HepG2 (cell line): ENCODE measurements at regions not wholly inside any gene's neighbourhood (a gene's known extent, or its start where the extent isn't known, plus 50 kb on each side); places are given as distances from the start of the nearest gene placed in this dataset.

Experiments
- ATAC-seq: fragments of 200-7000 bp; cut with Tn5 transposase; 3 replicates; pipeline ENCODE4 v1.9.1; 2020; ENCODE audit warnings: mild to moderate bottlenecking, moderate library complexity
- BruUV-seq: library from RNA; stranded (reverse); fragments of 400-500 nt; replicated peaks from 2 replicates; lab custom pipeline; 2021; lab: Mats Ljungman, UMichigan
- CTCF ChIA-PET: fragments of 300-600 bp; formaldehyde crosslinking; extraction: SDS; loops from one replicate; lab custom pipeline; 2021; ENCODE audit warnings: low total read pairs, inconsistent platforms, low intra/inter-chr PET ratio; lab: Yijun Ruan, JAX
- POLR2A ChIA-PET: fragments of 350-600 bp; sonication (Branson Sonifier 250); formaldehyde crosslinking; loops from one replicate; lab custom pipeline; 2020; ENCODE audit warnings: antibody characterized with exemption, inconsistent platforms; lab: Yijun Ruan, JAX
- DNase-seq: peaks from one replicate; pipeline ENCODE4 v3.0.0-alpha.2; 2015; ENCODE audit warnings: low spot score
- FAIRE-seq: peaks from 3 replicates; lab custom pipeline; 2011; peaks lifted over from hg19 to GRCh38; lab: Jason Lieb, UNC
- H2AFZ ChIP-seq: one replicate; pipeline ENCODE4 v1.6.1; 2011; ENCODE audit warnings: low read length, inconsistent platforms
- H3K27ac ChIP-seq: fragments of 300-600 bp; 3 replicates; pipeline ENCODE4 v1.8.0; 2011; ENCODE audit warnings: mixed run types, mild to moderate bottlenecking, mixed read lengths, low read length, inconsistent platforms; ENCODE audit not compliant: insufficient read depth; ENCODE audit errors: extremely low read length
- H3K27me3 ChIP-seq, 2 experiments: fragments of 200-600 bp in 1 of 2; 2 replicates in 1 of 2; 3 replicates in 1 of 2; pipeline versions ENCODE4 v1.6.0 to v1.8.0; 2011; ENCODE audit warnings: low read length in 2 of 2, mild to moderate bottlenecking in 2 of 2, moderate library complexity in 2 of 2, inconsistent platforms in 1 of 2; ENCODE audit not compliant: insufficient read depth in 2 of 2, control insufficient read depth in 1 of 2
- H3K36me3 ChIP-seq, 2 experiments: fragments of 200-600 bp in 1 of 2; replicated peaks in 1 of 2; 2 replicates in 1 of 2; 3 replicates in 1 of 2; pipeline versions ENCODE4 v1.5.1 to v1.8.0; 2011; ENCODE audit warnings: low read length in 2 of 2, inconsistent platforms in 1 of 2; ENCODE audit not compliant: insufficient read depth in 2 of 2, control insufficient read depth in 1 of 2
- H3K4me1 ChIP-seq: 2 replicates; pipeline ENCODE4 v1.5.1; 2012; ENCODE audit warnings: low read length, inconsistent platforms; ENCODE audit not compliant: insufficient read depth
- H3K4me2 ChIP-seq: 2 replicates; pipeline ENCODE4 v1.6.0; 2011; ENCODE audit warnings: low read depth, low read length, inconsistent platforms
- H3K4me3 ChIP-seq, 3 experiments: fragments of 200-600 bp in 1 of 3; sonication (generic), shearing (Covaris generic) in 1 of 3; replicated peaks in 1 of 3; 2 replicates each; pipeline ENCODE4 v1.5.1; 2011 to 2016; ENCODE audit warnings: low read length in 3 of 3, inconsistent platforms in 2 of 3, low read depth in 2 of 3, mild to moderate bottlenecking in 2 of 3, control low read depth in 1 of 3, mixed read lengths in 1 of 3; ENCODE audit not compliant: insufficient read depth in 1 of 3
- H3K79me2 ChIP-seq: one replicate; pipeline ENCODE4 v1.6.1; 2011; ENCODE audit warnings: low read length, inconsistent platforms; ENCODE audit not compliant: insufficient read depth
- H3K9ac ChIP-seq: 2 replicates; pipeline ENCODE4 v1.6.0; 2011; ENCODE audit warnings: mild to moderate bottlenecking, low read depth, low read length, inconsistent platforms; ENCODE audit not compliant: insufficient read depth
- H3K9me3 ChIP-seq: 2 replicates; pipeline ENCODE4 v1.5.1; 2012; ENCODE audit warnings: mild to moderate bottlenecking, low read length
- H4K20me1 ChIP-seq: 2 replicates; pipeline ENCODE4 v1.6.0; 2011; ENCODE audit warnings: inconsistent platforms, mild to moderate bottlenecking, low read length, moderate library complexity; ENCODE audit not compliant: insufficient read depth
- DNMT3B ChIP-seq: conservative IDR thresholded peaks from 2 replicates; pipeline ENCODE4 v1.6.1; 2016; ENCODE audit warnings: missing biosample characterization, control low read depth
- ELF1 ChIP-seq: sonication (generic); formaldehyde crosslinking; IDR thresholded peaks from 2 replicates; pipeline ENCODE4 v1.4.0; 2020; ENCODE audit warnings: missing genetic modification reagents
- KDM2A ChIP-seq: sonication (generic); formaldehyde crosslinking; IDR thresholded peaks from 2 replicates; pipeline ENCODE4 v1.4.0; 2020; ENCODE audit warnings: low read depth, missing genetic modification reagents, borderline replicate concordance
- KDM5B ChIP-seq: sonication (generic); formaldehyde crosslinking; IDR thresholded peaks from 2 replicates; pipeline ENCODE4 v1.4.0; 2020; ENCODE audit warnings: missing genetic modification reagents, mild to moderate bottlenecking, borderline replicate concordance
- PAWR ChIP-seq: sonication (generic); formaldehyde crosslinking; IDR thresholded peaks from 2 replicates; pipeline ENCODE4 v1.4.0; 2020; ENCODE audit warnings: missing genetic modification reagents, mild to moderate bottlenecking, borderline replicate concordance
- SKI ChIP-seq: fragments of 450-650 bp; IDR thresholded peaks from one replicate; pipeline ENCODE4 v1.6.1; 2018; ENCODE audit warnings: mild to moderate bottlenecking; ENCODE audit not compliant: partially characterized antibody
- SMAD1 ChIP-seq: sonication (generic); formaldehyde crosslinking; IDR thresholded peaks from 2 replicates; pipeline ENCODE4 v1.4.0; 2020; ENCODE audit warnings: missing genetic modification reagents, low read depth, mild to moderate bottlenecking, borderline replicate concordance
- SOX6 ChIP-seq, 2 experiments: fragments of 450-650 bp in 1 of 2; sonication (generic) in 1 of 2; formaldehyde crosslinking in 1 of 2; IDR thresholded peaks; 2 replicates each; pipeline versions ENCODE4 v1.4.0 to v1.6.1; 2017 to 2020; ENCODE audit warnings: antibody characterized with exemption in 1 of 2, mild to moderate bottlenecking in 1 of 2, missing genetic modification reagents in 1 of 2
- SP4 ChIP-seq: sonication (generic); formaldehyde crosslinking; IDR thresholded peaks from 2 replicates; pipeline ENCODE4 v1.8.1; 2023; ENCODE audit warnings: mild to moderate bottlenecking, missing genetic modification reagents
- ZBTB42 ChIP-seq: sonication (generic); formaldehyde crosslinking; IDR thresholded peaks from 2 replicates; pipeline ENCODE4 v1.5.0; 2020; ENCODE audit warnings: mild to moderate bottlenecking, missing genetic modification reagents
- ZFP36L1 ChIP-seq: sonication (generic); formaldehyde crosslinking; IDR thresholded peaks from 2 replicates; pipeline ENCODE4 v1.8.0; 2022; ENCODE audit warnings: mild to moderate bottlenecking, missing genetic modification reagents, moderate library complexity
- ZNF224 ChIP-seq: sonication (generic); formaldehyde crosslinking; IDR thresholded peaks from 2 replicates; pipeline ENCODE4 v1.5.0; 2020; ENCODE audit warnings: mild to moderate bottlenecking, missing genetic modification reagents
- ZNF225 ChIP-seq: sonication (generic); formaldehyde crosslinking; IDR thresholded peaks from 2 replicates; pipeline ENCODE4 v1.4.0; 2020; ENCODE audit warnings: mild to moderate bottlenecking, missing genetic modification reagents
- ZNF552 ChIP-seq: sonication (generic); formaldehyde crosslinking; IDR thresholded peaks from 2 replicates; pipeline ENCODE4 v1.9.0; 2022; ENCODE audit warnings: missing genetic modification reagents, mild to moderate bottlenecking, borderline replicate concordance
- ZNF616 ChIP-seq: sonication (generic); formaldehyde crosslinking; IDR thresholded peaks from 2 replicates; pipeline ENCODE4 v1.5.0; 2020; ENCODE audit warnings: low read depth, mild to moderate bottlenecking, missing genetic modification reagents
- ZNF720 ChIP-seq: sonication (generic); formaldehyde crosslinking; IDR thresholded peaks from 2 replicates; pipeline ENCODE4 v1.4.0; 2020; ENCODE audit warnings: missing genetic modification reagents
- ZNF75D ChIP-seq: sonication (generic); formaldehyde crosslinking; IDR thresholded peaks from 2 replicates; pipeline ENCODE4 v1.8.1; 2023; ENCODE audit warnings: missing genetic modification reagents, mild to moderate bottlenecking, borderline replicate concordance
- ZNF766 ChIP-seq: sonication (generic); formaldehyde crosslinking; IDR thresholded peaks from 2 replicates; pipeline ENCODE4 v1.5.0; 2020; ENCODE audit warnings: missing genetic modification reagents, borderline replicate concordance
- WGBS: methylation state at CpG from one replicate; pipeline ENCODE4 v1.1.6; 2017; ENCODE audit warnings: low lambda C conversion rate; 5-methylcytosine and 5-hydroxymethylcytosine counted together
- in situ Hi-C: cut with HindIII; loops from 2 replicates; pipeline ENCODE4 v1.10.0; 2017; ENCODE audit warnings: low pct_unique_long_range_greater_than_20kb; ENCODE audit not compliant: extremely low pct_ligation_motif_present
- intact Hi-C: fragments of 100-400 bp; cut with micrococcal nuclease; formaldehyde crosslinking; loops from one replicate; pipeline ENCODE4 v1.10.0; 2022; ENCODE audit not compliant: unreplicated experiment
- TF ChIP-seq, protein P1 (sequence below): sonication (generic); formaldehyde crosslinking; IDR thresholded peaks from 2 replicates; pipeline ENCODE4 v1.4.0; 2020; ENCODE audit warnings: mild to moderate bottlenecking, missing genetic modification reagents, borderline replicate concordance

DNA sequence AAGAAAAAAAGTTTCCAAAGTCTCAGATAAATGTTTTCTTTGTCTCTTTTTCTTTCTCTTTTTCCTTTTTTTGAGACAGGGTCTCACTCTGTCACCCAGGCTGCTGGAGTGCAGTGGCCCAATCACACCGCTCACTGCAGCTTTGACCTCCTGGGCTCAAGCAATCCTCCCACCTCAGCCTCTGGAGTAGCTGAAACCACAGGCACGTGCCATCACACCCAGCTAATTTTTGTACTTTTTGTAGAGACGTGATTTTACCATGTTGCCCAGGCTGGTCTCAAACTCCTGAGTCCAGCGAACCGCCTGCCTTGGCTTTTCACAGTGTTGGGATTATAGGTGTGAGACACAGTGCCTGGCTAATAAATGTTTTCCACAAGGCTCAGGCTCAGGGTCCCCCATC is 53.3 kb upstream of the KSR1 start:
- TF ChIP-seq ELF1 (CRISPR knock-in tag): no peak
- no peak for TF ChIP-seq PAWR (CRISPR knock-in tag)
- TF ChIP-seq KDM2A (CRISPR knock-in tag): no peak
- TF ChIP-seq, protein P1, sequence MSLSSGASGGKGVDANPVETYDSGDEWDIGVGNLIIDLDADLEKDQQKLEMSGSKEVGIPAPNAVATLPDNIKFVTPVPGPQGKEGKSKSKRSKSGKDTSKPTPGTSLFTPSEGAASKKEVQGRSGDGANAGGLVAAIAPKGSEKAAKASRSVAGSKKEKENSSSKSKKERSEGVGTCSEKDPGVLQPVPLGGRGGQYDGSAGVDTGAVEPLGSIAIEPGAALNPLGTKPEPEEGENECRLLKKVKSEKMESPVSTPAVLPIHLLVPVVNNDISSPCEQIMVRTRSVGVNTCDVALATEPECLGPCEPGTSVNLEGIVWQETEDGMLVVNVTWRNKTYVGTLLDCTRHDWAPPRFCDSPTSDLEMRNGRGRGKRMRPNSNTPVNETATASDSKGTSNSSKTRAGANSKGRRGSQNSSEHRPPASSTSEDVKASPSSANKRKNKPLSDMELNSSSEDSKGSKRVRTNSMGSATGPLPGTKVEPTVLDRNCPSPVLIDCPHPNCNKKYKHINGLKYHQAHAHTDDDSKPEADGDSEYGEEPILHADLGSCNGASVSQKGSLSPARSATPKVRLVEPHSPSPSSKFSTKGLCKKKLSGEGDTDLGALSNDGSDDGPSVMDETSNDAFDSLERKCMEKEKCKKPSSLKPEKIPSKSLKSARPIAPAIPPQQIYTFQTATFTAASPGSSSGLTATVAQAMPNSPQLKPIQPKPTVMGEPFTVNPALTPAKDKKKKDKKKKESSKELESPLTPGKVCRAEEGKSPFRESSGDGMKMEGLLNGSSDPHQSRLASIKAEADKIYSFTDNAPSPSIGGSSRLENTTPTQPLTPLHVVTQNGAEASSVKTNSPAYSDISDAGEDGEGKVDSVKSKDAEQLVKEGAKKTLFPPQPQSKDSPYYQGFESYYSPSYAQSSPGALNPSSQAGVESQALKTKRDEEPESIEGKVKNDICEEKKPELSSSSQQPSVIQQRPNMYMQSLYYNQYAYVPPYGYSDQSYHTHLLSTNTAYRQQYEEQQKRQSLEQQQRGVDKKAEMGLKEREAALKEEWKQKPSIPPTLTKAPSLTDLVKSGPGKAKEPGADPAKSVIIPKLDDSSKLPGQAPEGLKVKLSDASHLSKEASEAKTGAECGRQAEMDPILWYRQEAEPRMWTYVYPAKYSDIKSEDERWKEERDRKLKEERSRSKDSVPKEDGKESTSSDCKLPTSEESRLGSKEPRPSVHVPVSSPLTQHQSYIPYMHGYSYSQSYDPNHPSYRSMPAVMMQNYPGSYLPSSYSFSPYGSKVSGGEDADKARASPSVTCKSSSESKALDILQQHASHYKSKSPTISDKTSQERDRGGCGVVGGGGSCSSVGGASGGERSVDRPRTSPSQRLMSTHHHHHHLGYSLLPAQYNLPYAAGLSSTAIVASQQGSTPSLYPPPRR (CRISPR knock-in tag): no peak
- TF ChIP-seq ZNF225 (CRISPR knock-in tag): no peak
- no peak for TF ChIP-seq ZNF75D (CRISPR knock-in tag)
- TF ChIP-seq ZNF552 (CRISPR knock-in tag): no peak
- TF ChIP-seq KDM5B (CRISPR knock-in tag): no peak
- TF ChIP-seq ZNF616 (CRISPR knock-in tag): no peak
- no peak for TF ChIP-seq SKI
- no peak for TF ChIP-seq ZNF720 (CRISPR knock-in tag)
- no peak for TF ChIP-seq SOX6 (IDR thresholded peaks at IDR 0.05)
- no peak for TF ChIP-seq SOX6 (CRISPR knock-in tag; IDR thresholded peaks at IDR 0.05)
- no peak for TF ChIP-seq ZNF224
- no peak for TF ChIP-seq ZNF766 (CRISPR knock-in tag)
- no peak for TF ChIP-seq DNMT3B
- no peak for TF ChIP-seq ZBTB42 (CRISPR knock-in tag)
- TF ChIP-seq SMAD1 (CRISPR knock-in tag): no peak
- no peak for TF ChIP-seq ZFP36L1 (CRISPR knock-in tag)
- no peak for TF ChIP-seq SP4
- peaks cover 0 to 10% of the 10 kb centered on the region in 2 experiments; a peak in 2 of 5 replicates for H3K27me3 ChIP-seq
- peaks cover 6% of the 10 kb centered on the region for H3K4me1 ChIP-seq
- H3K36me3 ChIP-seq: no peaks in the 10 kb centered on the region
- no peak overlapping the region for H3K9ac ChIP-seq
- no peak overlapping the region for H3K4me3 ChIP-seq
- no peak for DNase-seq
- no peak overlapping the region for H3K4me2 ChIP-seq
- ChIA-PET CTCF (no interaction called here), POLR2A (no interaction called here)
- no peak for FAIRE-seq
- WGBS: 19% methylated on average over 5 of the region's 5 CpGs
- BruUV-seq: no TSS peak
- no peak overlapping the region for H3K27ac ChIP-seq
- no peaks in the 10 kb centered on the region for H3K79me2 ChIP-seq
- H3K9me3 ChIP-seq: no peaks in the 10 kb centered on the region
- H4K20me1 ChIP-seq: no peaks in the 10 kb centered on the region
- intact Hi-C loops (no loop called here), in situ Hi-C loops (no loop called here)
- H2AFZ ChIP-seq: no peak overlapping the region
- no peak for ATAC-seq
